ENCODE measurements at regions not wholly inside any gene's neighbourhood (a gene's known extent, or its start where the extent isn't known, plus 50 kb on each side); places are given as distances from the start of the nearest gene placed in this dataset.

- peak; percentile 94 for DNase-seq (ENCODE audit: low read depth)
- H3K4me3 ChIP-seq (replicated peaks; ENCODE audit: low read depth, low read length): no peak overlapping the region
Measured at GRCh38 chr6:22880686-22881433, 311.5 kb downstream of the HDGFL1 start.

GRCh38 chr6:22882581-22882980, 313.2 kb downstream of the HDGFL1 start:
- DNase-seq (ENCODE audit: low read depth): no peak
- no peak overlapping the region for H3K4me3 ChIP-seq (replicated peaks; ENCODE audit: low read depth, low read length)
- TF ChIP-seq CTCF (IDR thresholded peaks at IDR 0.05; ENCODE audit: low read length, missing control alignments): no peak

More at GRCh38 chr6:22880686-22881433, 311.5 kb downstream of the HDGFL1 start:
- TF ChIP-seq CTCF (IDR thresholded peaks at IDR 0.05; ENCODE audit: low read length, missing control alignments): no peak

- no peak overlapping the region for H3K4me3 ChIP-seq (replicated peaks; ENCODE audit: low read depth, low read length)
- no peak for DNase-seq (ENCODE audit: low read depth)
- no peak for TF ChIP-seq CTCF (IDR thresholded peaks at IDR 0.05; ENCODE audit: low read length, missing control alignments)
Measured at GRCh38 chr6:22883061-22883717, 313.8 kb downstream of the HDGFL1 start.

GRCh38 chr6:22884456-22884855, 315.1 kb downstream of the HDGFL1 start:
- DNase-seq (ENCODE audit: low read depth): no peak
- H3K4me3 ChIP-seq (replicated peaks; ENCODE audit: low read depth, low read length): no peak overlapping the region
- TF ChIP-seq CTCF (IDR thresholded peaks at IDR 0.05; ENCODE audit: low read length, missing control alignments): no peak

- H3K4me3 ChIP-seq (replicated peaks; ENCODE audit: low read depth, low read length): no peak overlapping the region
- no peak for TF ChIP-seq CTCF (IDR thresholded peaks at IDR 0.05; ENCODE audit: low read length, missing control alignments)
- peak; percentile 23 for DNase-seq (ENCODE audit: low read depth)
Measured at GRCh38 chr6:22886650-22887581, 317.6 kb downstream of the HDGFL1 start.

- H3K4me3 ChIP-seq (replicated peaks; ENCODE audit: low read depth, low read length): no peak overlapping the region
- DNase-seq (ENCODE audit: low read depth): peak; percentile 25
- no peak for TF ChIP-seq CTCF (IDR thresholded peaks at IDR 0.05; ENCODE audit: low read length, missing control alignments)
Measured at GRCh38 chr6:22888163-22888752, 318.9 kb downstream of the HDGFL1 start.

All from fibroblast of pulmonary artery (primary cell).